ENCODE measurements at regions not wholly inside any gene's neighbourhood (a gene's known extent, or its start where the extent isn't known, plus 50 kb on each side); places are given as distances from the start of the nearest gene placed in this dataset.
"Not testable (repeated sequence)": the region's sequence is repeated elsewhere in the genome, so short reads cannot be mapped to it uniquely, and the experiment has no call there.

GRCh38 chr2:224145751-224146355 lies 106.8 kb upstream of the SERPINE2 start:
- peak; percentile 43 for DNase-seq

DNA sequence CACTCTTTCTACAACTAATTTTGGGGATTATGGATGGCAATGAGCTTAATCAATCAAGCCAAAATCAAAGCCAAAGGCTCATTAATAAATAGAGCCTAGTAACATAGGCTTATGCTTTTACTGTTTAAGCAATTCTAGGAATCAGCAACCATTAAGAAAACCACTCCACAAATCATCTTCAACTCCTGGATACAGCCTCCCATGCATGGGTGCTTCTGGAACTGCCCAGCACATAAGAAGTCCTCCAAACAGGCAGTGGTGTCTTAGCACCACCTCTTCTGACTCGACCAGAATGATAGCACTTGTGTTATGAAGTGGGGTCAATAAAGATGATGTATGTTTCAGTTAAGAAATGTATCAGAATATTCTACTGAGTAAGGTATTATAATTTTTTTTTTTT lies 104.4 kb upstream of the SERPINE2 start:
- no peak for DNase-seq

- DNase-seq: peak; percentile 15
These were observed 103.6 kb upstream of the SERPINE2 start for GRCh38 chr2:224142397-224143312.

DNA sequence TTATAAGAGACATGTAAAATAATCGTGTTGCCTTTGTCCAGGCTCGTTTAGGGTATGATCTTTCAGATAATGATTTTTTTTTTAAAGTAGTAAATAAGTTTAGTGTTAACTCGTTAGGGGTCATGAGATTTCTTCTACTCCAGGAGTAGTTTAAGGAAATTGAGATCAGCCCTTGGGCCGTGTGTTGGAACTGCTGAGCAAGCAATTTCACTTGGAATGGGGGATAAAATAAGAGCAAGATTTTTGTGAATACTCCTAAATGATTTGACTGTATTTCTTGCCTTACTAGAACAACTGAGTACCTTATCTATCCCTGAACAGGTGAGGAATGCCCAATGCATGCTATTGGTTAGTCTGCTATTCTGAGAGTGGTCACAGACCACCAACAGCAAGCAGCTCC lies 102.2 kb upstream of the SERPINE2 start:
- DNase-seq: no peak

DNA sequence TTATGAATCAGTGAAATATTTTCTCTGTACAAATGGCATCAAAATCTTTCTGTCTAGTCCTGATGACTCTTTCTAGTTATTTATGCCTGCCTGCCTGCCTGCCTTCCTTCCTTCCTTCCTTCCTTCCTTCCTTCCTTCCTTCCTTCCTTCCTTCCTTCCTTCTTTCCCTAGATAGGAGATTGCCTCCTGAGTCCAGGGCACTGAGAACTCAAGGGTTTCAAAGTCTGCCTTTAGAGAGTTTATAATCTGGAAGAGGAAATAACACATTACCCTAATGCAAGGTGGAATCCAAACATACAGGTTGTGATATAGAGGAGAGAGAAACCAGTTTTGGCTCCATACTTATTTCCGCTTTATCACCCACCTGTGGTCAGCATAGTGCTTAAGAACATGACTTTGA lies 98.1 kb upstream of the SERPINE2 start:
- no peak for DNase-seq

- DNase-seq: no peak
These were observed 97.3 kb upstream of the SERPINE2 start for GRCh38 chr2:224136396-224136795.

- DNase-seq: no peak
These were observed 96.8 kb upstream of the SERPINE2 start for GRCh38 chr2:224135881-224136280.

DNA sequence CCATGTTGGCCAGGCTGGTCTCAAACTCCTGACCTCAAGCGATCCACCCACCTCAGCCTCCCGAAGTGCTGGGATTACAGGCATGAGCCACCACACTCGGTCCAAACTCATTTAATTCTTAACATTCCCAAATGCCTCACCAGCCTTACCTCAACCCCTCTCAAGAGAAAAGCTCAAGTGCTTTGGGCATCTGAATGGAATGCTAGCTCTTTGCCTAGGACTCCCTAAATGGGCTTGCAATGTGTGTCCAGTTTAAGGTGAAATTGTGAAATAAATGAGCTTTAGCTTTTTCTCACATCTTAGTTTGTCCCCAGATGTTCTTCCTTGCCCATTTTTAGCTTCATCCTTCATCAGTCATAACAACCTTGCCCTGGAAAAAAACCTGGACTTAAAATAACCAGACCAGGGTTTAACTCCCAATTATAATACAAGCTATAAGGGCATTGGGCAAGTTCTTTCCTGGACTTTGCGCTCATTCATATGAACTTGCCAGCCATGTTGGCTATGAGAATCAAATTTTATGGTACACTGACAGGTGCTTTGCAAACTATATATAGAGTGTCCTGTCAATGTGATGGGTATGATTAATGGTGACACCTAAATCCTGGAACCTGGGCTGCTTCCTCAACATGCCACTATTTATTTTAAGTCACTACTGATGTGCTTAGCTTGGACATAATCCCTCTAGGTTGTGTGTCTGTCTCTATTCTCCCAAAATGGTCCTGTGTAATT lies 95.1 kb upstream of the SERPINE2 start:
- no peak for DNase-seq

DNA sequence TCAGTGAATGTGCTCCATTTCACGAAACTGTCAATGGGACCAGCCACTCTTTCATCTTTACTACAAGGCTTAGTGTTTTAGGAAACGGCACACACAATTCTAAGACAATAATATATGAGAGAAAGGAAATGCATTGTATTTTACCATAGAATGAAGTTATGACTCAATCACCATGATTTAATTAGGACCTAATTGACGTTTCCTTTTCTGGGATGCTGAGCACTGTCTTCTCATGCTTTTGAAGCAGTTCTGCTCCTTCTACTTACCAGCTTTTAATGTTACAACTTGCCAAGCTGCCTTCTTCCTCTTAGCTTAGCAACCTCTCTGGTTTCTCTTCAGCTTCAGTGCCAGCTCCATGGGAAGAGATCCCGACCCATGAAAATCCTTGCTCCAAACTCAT lies 94.3 kb upstream of the SERPINE2 start:
- DNase-seq: no peak

DNA sequence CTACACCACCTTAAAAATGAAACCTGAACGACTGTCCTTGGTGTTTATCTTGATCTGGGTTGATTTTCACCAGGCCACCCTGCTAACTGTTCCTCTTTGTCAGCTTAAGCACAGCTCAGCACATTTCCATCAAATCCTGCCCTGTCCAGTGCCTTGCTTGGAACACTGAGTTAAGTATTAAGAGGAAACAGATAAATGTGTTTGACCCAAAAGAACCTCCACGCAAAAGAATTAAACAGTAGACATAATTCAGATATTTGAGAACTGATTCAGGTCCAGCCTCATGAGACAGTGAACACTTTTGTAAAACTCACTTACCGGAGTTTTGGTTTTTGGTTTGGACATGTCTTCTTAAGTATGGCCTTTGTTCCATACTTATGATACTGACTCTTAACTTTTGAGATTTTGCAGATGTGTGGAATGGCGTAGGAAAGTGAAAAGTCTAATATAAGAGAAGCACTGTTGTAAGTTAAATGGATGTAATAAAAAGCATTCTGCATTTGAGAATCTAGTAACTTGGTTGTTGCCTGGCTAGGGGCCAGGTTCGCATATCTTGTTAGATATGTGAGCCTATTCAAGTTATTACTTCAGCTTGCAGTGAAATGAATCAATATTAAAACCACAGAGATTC lies 88.9 kb upstream of the SERPINE2 start:
- DNase-seq: no peak

DNA sequence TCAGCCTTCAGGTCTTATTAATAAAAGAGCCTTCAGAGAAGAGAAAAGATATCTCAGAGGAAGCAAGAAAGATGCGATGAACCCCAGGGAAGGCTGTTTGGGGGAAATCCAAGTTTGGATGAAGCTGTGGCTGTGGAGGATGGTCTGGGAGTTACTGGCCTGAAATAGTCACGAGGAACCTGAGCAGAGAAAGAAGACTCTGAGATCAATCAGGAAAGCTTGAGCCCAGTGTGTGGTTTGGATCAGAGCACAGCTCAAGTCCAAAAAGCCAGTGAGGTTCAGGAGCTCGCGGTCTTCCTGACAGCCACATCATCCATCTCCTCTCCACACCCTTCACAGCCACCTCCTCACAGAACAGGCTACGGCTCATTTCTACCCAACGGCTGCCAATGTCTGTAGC lies 87.4 kb upstream of the SERPINE2 start:
- no peak for DNase-seq

DNA sequence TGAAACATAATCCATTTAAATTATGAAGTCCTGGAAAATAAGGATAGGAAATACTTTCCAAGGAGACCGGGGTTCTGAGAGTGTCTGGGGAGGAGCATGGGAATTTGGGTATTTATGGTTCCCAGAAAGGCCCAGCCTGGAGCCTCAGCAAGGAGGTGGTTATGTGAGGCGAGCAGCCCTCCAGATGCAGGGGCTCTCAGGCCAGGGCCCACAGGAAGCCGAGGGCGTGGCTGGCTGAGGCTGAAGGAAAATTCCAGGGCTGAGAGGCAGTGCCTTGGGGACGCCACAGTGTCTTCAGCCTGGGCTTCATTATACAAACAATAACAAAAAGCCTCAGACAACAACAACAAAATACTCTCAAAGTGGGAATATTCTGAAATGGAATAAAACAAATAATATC lies 86.9 kb upstream of the SERPINE2 start:
- no peak for DNase-seq

GRCh38 chr2:224122542-224122941 lies 83.5 kb upstream of the SERPINE2 start:
- DNase-seq: no peak

DNA sequence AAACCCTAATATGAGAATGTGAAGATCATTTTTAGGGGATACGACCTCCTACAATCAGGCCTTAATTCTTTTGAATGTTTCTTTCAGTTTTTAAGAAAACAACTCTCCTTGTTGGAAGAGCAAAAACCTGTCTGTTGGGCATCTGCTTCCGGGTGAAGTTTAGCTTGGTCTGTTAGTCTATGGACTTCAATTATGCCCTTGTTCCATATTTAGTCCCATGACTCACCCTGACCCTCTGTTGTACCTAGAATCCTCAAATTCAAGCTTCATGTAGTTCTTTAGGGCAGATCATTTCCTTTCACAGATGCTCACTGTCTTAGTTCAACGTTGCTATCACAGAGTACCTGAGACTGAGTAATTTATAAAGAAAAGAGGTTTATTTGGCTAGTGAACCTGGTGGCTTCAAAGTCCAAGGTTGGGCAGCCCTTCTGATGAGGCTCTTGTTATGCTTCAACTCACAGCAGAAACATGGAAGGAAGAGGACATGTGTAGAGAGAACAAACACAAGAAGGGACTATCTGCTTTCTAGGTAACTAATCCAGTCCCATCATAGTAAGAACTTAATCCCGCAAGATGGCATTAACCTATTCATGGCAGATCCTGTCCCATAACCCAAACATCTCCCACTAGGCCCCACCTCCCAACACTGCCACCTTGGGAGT lies 82.5 kb upstream of the SERPINE2 start:
- peak; percentile 33 for DNase-seq

GRCh38 chr2:224120986-224121385 lies 81.9 kb upstream of the SERPINE2 start:
- no peak for DNase-seq

- not testable (repeated sequence) for DNase-seq
These were observed 80.8 kb upstream of the SERPINE2 start for GRCh38 chr2:224119846-224120245.

DNA sequence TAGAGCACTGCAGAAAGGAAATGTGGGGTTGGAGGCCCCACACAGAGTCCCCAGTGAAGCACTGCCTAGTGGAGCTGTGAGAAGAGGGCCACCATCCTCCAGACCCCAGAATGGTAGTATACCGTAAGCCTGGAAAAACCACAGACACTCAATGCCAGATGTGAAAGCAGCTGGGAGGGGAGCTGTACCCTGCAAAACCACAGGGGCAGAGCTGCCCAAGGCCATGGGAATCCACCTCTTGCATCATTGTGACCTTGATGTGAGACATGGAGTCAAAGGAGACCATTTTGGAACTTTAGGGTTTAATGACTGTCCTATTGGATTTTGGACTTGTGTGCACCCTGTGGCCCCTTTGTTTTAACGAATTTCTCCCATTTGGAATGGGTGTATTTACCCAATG lies 75.3 kb upstream of the SERPINE2 start:
- DNase-seq: no peak

DNA sequence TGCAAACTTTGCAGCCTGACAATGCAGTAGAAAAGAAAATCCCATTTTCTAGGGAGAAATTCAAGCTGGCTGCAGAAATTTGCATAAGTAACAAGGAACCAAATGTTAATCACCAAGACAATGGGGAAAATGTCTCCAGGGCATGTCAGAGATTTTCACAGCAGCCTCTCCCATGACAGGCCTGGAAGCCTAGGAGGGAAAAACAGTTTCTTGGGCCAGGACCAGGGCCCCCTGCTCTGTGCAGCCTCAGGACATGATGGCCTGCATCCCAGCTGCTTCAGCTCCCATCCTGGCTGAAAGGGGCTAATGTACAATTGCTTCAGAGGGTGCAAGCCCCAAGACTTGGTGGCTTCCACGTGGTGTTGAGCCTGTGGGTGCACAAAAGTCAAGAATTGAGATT lies 74.8 kb upstream of the SERPINE2 start:
- not testable (repeated sequence) for DNase-seq

GRCh38 chr2:224111576-224111975 lies 72.5 kb upstream of the SERPINE2 start:
- DNase-seq: no peak

DNA sequence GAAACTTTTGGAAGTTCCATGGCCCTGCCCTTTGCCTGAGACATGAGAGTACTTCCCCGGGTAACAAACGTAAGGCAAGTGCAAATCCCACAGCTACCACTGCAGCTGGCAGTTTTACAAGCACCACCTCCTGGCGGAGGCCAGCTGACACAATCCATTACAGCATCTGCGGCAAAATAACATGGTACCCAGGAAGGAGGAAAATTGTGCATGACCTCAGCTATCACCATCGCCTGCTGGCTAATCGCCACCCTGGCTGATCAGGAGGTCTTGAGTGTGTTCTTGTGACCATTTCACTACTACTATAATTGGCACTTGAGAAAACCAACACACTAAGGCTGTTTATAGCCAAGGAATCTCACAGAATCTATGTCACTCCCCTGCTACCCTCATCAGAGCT lies 71.7 kb upstream of the SERPINE2 start:
- DNase-seq: no peak

DNA sequence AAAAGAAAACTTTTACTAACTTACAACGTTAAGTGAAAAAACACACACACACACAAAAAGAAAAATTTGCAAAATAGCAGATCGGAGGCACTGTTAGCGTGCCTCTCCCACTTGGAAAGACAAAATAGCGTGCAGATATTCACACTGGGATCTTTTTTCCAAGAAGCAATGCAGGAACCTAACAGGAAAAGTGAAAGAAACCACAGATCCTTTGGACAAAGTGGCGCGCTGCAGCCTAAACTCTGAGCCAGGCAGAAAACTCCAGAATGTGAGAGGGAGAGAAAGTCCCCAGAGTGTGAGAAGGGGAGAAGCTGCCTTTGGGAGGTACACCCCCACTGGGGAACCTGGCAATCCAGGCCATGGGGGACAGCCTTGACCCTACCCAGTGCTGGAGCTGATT lies 70.7 kb upstream of the SERPINE2 start:
- DNase-seq: no peak

DNA sequence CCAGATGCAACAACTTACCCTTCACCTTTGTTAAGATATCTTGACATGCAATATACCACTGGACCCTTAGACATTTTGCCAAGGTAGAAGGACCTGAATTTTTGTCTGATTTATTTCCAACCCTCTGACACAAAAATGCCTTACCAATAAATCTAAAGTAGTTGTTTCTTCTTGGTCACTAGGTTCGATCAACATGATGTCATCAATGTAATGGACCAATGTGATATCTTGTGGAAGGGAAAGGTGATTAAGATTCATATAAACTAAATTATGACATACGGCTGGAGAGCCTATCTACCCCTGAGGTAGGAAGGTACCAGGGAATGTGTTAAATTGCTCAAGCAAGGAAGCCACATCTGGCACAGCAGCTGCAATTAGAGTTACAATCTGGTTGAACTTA lies 67.7 kb upstream of the SERPINE2 start:
- no peak for DNase-seq

Measured in DMS53 (cell line).